Prostate gland (tissue), 2 donors: ENCODE measurements at regions not wholly inside any gene's neighbourhood (a gene's known extent, or its start where the extent isn't known, plus 50 kb on each side); places are given as distances from the start of the nearest gene placed in this dataset.

Experiments
- DNase-seq: peaks from one replicate; pipeline ENCODE4 v3.0.0-alpha.2; 2019; ENCODE audit warnings: low spot score
- H3K27ac ChIP-seq, 2 donors: fragments of 200-600 bp; sonication (generic); 2 replicates each; pipeline ENCODE4 v1.5.1; 2017 to 2019
- H3K27me3 ChIP-seq: fragments of 200-600 bp; sonication (generic); replicated peaks from 2 replicates; pipeline ENCODE4 v1.5.1; 2019; ENCODE audit not compliant: insufficient read depth
- H3K36me3 ChIP-seq, 2 donors: fragments of 200-600 bp; sonication (generic); 1 replicate in 1 of 2; 2 replicates in 1 of 2; pipeline versions ENCODE4 v1.5.1 to v1.8.1; 2017 to 2019
- H3K4me1 ChIP-seq: fragments of 200-600 bp; sonication (generic); replicated peaks from 2 replicates; pipeline ENCODE4 v1.5.1; 2019
- H3K4me3 ChIP-seq, 2 donors: fragments of 200-600 bp; sonication (generic); 2 replicates each; pipeline ENCODE4 v1.5.1; 2017 to 2019
- H3K9me3 ChIP-seq: fragments of 200-600 bp; sonication (generic); 2 replicates; pipeline ENCODE4 v1.5.1; 2017
- POLR2A ChIP-seq: fragments of 450-650 bp; IDR thresholded peaks from one replicate; pipeline ENCODE4 v1.6.1; 2016; ENCODE audit warnings: antibody characterized with exemption, mild to moderate bottlenecking
- POLR2AphosphoS5 ChIP-seq: sonication (generic); formaldehyde crosslinking; IDR thresholded peaks from one replicate; pipeline ENCODE4 v1.6.1; 2017; ENCODE audit warnings: antibody characterized with exemption
- WGBS: methylation state at CpG from one replicate; pipeline ENCODE4 v1.1.5; 2018; 5-methylcytosine and 5-hydroxymethylcytosine counted together
- intact Hi-C: fragments of 100-400 bp; cut with DNase I; formaldehyde crosslinking; loops from one replicate; pipeline ENCODE4 v1.14.2; 2022
- TF ChIP-seq, protein P1 (sequence below), 4 experiments: fragments of 200-600 bp in 2 of 4; fragments of 450-650 bp in 2 of 4; sonication (generic) in 2 of 4; IDR thresholded peaks; 1 replicate in 3 of 4; 2 replicates in 1 of 4; pipeline ENCODE4 v1.5.1; 2016 to 2019; ENCODE audit warnings: antibody characterized with exemption in 4 of 4, mild to moderate bottlenecking in 2 of 4, moderate library complexity in 2 of 4

DNA sequence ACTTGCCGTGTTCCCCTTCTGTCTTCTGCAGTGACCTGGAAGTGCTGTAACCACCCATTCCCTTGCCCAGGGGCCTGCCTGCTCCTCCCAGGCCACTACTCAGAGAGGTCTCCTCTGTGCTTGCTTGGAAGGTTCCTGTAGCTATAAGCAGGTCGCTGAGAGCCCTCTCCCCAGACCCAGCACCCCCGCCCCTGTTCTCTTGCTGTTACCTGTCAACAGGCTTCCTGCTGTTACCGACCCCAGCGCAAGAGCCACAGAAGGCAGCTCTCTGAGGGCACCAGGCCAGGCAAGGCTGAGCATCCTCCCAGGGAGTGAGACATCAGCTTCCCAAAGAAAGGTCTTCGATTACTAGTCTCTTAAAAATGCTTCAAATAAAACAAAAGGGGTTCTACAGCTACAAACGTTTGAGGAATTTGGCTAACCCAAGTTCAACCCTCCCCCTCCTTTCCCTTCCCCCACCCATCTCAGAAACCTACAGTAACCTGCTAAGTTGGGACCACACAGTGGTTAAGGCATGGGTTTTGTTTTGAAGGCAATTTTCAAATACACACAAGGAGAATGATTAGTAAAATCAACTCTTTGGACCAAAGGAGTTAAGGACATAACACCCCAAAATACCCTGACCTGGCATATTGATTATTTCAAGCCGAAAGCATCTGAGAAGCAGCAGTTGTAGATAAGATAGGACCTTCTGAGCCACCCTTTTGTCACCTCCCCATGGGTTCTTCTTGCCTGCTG is 74.9 kb upstream of the MFGE8 start:
- Histone ChIP-seq H3K4me3 (no peak overlapping the region), H3K36me3 (no peaks in the 10 kb centered on the region), H3K9me3 (no peaks in the 10 kb centered on the region), H3K4me1 (no peaks in the 10 kb centered on the region), H3K27me3 (no peaks in the 10 kb centered on the region), H3K27ac (no peak overlapping the region)
- DNase-seq = no peak
- 43% methylated on average over 8 of the region's 8 CpGs for WGBS
- TF ChIP-seq POLR2A = no peak
- TF ChIP-seq POLR2AphosphoS5 = no peak
- TF ChIP-seq, protein P1, sequence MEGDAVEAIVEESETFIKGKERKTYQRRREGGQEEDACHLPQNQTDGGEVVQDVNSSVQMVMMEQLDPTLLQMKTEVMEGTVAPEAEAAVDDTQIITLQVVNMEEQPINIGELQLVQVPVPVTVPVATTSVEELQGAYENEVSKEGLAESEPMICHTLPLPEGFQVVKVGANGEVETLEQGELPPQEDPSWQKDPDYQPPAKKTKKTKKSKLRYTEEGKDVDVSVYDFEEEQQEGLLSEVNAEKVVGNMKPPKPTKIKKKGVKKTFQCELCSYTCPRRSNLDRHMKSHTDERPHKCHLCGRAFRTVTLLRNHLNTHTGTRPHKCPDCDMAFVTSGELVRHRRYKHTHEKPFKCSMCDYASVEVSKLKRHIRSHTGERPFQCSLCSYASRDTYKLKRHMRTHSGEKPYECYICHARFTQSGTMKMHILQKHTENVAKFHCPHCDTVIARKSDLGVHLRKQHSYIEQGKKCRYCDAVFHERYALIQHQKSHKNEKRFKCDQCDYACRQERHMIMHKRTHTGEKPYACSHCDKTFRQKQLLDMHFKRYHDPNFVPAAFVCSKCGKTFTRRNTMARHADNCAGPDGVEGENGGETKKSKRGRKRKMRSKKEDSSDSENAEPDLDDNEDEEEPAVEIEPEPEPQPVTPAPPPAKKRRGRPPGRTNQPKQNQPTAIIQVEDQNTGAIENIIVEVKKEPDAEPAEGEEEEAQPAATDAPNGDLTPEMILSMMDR (IDR thresholded peaks at IDR 0.05) = no peak
- intact Hi-C loops = no loop called here

DNA sequence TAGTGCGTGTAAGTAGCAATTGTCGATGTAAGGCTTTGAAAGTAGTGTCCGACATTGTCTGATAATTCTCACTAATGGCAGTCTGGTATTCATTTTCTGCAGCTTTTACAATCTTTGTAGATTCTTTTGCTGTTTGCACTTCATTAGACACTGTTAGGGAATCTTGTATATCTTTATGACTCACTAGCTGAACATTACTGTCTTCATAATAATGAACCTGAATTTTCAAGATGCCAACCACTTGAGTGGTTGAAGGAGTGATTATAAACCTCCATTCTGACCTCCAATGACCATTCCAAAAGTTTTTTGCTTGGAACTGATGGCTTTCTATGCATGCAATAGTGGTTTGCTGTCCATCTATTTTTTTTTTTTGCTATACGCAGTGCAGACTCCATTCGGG is 76.4 kb upstream of the MFGE8 start:
- intact Hi-C loops = no loop called here
- 60% methylated on average over 5 of the region's 5 CpGs for WGBS
- Histone ChIP-seq H3K4me3 (no peak overlapping the region), H3K4me1 (no peaks in the 10 kb centered on the region), H3K27me3 (no peaks in the 10 kb centered on the region), H3K36me3 (no peaks in the 10 kb centered on the region), H3K27ac (no peak overlapping the region), H3K9me3 (no peaks in the 10 kb centered on the region)
- DNase-seq = no peak
- TF ChIP-seq, protein P1 (IDR thresholded peaks at IDR 0.05) = no peak
- TF ChIP-seq POLR2AphosphoS5 = no peak
- TF ChIP-seq POLR2A = no peak

DNA sequence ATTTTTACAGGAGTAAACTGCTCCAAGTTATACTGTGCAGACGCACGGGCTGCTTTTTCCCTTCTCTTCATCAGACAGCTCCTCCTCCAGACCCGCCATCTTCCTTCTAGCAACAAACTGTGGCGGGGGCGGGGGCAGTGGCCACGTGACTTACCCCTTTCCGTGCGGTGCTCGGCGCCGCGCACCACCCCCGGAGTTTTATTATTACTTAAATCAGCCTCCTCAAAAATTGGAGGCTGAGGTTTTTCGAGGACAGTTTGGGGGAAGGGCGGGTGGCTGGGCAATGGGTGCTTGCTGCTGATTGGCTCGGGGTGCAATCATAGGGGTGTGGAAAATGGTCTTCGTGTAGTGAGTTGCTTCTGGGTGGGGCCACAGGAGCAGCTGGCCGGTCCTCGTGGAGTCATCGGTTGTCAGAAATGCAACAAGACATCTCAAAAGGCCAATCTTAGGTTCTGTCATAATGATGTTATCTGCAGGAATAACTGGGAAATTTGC is 77.1 kb upstream of the MFGE8 start:
- intact Hi-C loops = no loop called here
- Histone ChIP-seq H3K36me3 (no peaks in the 10 kb centered on the region), H3K9me3 (no peaks in the 10 kb centered on the region), H3K4me1 (no peaks in the 10 kb centered on the region), H3K4me3 (no peak overlapping the region), H3K27ac (no peak overlapping the region), H3K27me3 (no peaks in the 10 kb centered on the region)
- DNase-seq = no peak
- WGBS = 81% methylated on average over 20 of the region's 20 CpGs
- TF ChIP-seq, protein P1 (IDR thresholded peaks at IDR 0.05) = no peak
- TF ChIP-seq POLR2AphosphoS5 (no peak), POLR2A (no peak)

DNA sequence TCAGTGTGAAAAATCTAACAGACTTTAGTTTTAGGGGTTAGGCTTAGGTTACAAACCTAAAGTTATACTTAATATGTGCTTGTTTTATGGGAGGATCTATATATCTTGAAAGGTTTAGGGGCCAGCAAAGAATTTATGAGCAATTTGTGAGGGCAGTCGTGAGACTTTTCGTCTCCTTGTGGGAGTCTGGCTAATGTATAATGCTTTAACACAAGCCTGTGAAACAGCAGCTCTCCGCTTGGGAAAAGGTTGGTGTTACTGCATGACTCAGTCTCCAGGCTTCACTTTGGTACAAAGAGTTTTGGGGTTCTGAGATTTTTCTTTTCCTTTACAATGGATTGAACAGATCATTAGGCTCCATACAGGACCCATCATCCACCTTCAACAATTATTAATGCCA is 79.0 kb upstream of the MFGE8 start:
- 94% methylated on average over 3 of the region's 3 CpGs for WGBS
- no peaks in the 10 kb centered on the region for H3K36me3 ChIP-seq
- no peaks in the 10 kb centered on the region for H3K27me3 ChIP-seq
- intact Hi-C loops = no loop called here
- no peaks in the 10 kb centered on the region for H3K9me3 ChIP-seq
- no peak for DNase-seq
- H3K4me3 ChIP-seq = no peak overlapping the region
- TF ChIP-seq, protein P1 (IDR thresholded peaks at IDR 0.05) = no peak
- no peak for TF ChIP-seq POLR2AphosphoS5
- TF ChIP-seq POLR2A = no peak
- no peak overlapping the region for H3K27ac ChIP-seq
- no peaks in the 10 kb centered on the region for H3K4me1 ChIP-seq

DNA sequence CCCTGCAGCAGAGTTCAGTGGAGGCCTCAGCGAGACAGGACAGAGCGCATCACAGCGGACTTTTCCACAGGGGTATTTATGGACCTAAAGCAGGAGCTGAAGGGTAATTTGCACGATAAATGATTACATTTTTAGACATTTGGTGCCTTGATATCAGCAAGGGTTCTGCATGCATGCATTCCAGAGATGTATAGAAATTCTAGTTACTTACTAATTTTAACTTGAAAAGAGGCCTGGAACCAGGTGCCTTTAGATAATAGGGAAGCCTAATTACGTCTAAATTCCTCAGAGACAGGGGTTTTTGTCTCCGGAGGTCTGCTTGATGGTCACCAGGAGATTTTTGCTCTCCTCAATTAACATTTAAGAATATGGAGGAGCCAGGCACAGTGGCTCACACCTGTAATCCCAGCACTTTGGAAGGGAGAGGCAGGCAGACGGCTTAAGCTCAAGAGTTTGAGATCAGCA is 79.8 kb upstream of the MFGE8 start:
- intact Hi-C loops = no loop called here
- no peak overlapping the region for H3K4me3 ChIP-seq
- WGBS = 70% methylated on average over 7 of the region's 7 CpGs
- no peaks in the 10 kb centered on the region for H3K4me1 ChIP-seq
- H3K36me3 ChIP-seq = no peaks in the 10 kb centered on the region
- TF ChIP-seq POLR2AphosphoS5 = no peak
- TF ChIP-seq, protein P1 (IDR thresholded peaks at IDR 0.05) = no peak
- TF ChIP-seq POLR2A = no peak
- no peaks in the 10 kb centered on the region for H3K27me3 ChIP-seq
- DNase-seq = no peak
- no peaks in the 10 kb centered on the region for H3K9me3 ChIP-seq
- H3K27ac ChIP-seq = no peak overlapping the region
